HG03571 (cell line): ENCODE measurements at regions not wholly inside any gene's neighbourhood (a gene's known extent, or its start where the extent isn't known, plus 50 kb on each side); places are given as distances from the start of the nearest gene placed in this dataset.
"Not testable (repeated sequence)": the region's sequence is repeated elsewhere in the genome, so short reads cannot be mapped to it uniquely, and the experiment has no call there.

Source experiments
- ATAC-seq: cut with Tn5 transposase; IDR thresholded peaks from one replicate; pipeline ENCODE4 v1.9.1; 2021; ENCODE audit not compliant: unreplicated experiment

GRCh38 chr4:138634915-138635314 lies 380.7 kb upstream of the NOCT start:
- ATAC-seq: no peak

- no peak for ATAC-seq
Measured at GRCh38 chr4:138633580-138633904, 382.0 kb upstream of the NOCT start.

DNA sequence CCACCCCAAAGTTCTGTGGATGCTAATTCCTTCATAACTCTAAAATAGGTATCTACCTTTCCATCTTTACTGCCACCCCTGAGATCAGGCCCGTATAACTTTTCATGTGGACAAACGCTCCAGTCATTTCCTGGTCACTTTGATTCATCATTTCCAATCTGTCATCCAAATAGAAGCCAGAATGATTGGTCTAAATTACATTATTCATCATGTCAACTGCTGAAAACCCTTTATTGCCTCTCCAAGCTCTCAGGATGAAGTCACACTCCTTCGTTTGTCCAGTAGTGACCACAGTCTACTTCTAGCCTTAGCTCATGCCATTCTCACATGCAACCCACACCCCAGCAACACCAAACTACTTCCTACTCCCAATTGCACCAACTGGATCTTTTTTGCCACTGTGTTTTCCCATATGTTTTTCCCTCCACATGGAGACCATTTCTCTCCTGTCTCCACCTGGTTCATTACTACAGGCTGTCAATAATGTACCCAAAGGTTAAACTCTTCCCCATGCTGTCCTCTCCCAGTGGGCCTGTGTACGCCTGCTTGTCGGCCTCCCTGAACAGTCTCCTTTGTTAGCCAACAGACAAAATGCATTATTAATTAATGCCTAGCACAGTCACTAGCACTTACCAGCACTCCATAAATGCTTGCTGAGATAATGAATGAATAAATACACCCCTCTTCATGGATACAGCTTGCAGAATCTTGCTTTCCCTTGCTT lies 382.6 kb upstream of the NOCT start:
- ATAC-seq: no peak

DNA sequence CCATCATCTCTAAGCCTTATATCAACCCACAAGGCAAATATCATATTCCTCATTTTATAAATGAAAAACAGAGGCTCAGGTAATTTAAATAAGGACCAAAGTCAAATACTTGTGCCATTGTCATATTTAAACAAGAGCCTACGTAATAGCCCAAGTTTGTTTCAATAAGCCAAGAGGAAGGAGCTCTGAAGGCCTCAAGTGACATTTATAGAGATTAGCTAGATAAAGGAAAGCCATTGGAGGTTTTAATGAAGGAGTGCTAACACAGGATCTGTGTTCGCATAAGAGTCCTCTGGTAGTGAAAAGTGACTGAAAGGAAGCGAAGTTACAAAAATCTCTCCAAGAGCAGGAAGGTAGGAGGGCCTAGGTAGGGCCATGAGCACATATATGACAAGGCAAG lies 384.9 kb upstream of the NOCT start:
- ATAC-seq: no peak

DNA sequence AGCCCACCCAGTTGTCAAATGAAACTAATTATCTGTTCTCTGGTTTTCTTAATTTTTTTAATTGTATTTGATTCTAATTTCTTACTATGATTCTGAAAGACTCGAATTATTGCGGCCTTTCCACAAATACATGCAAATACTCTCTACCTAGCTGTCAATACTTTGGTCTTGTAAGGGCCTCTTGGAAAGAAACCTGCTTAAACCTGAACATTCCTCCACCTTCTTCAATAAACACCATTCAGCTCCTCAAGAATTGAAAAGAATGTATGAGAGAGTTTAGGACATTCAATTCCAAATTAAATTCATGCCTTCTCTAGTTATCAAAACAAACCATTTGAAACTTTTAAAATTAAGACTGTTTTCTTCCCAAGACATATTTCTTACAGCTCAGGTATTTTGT lies 385.9 kb upstream of the NOCT start:
- ATAC-seq: no peak

DNA sequence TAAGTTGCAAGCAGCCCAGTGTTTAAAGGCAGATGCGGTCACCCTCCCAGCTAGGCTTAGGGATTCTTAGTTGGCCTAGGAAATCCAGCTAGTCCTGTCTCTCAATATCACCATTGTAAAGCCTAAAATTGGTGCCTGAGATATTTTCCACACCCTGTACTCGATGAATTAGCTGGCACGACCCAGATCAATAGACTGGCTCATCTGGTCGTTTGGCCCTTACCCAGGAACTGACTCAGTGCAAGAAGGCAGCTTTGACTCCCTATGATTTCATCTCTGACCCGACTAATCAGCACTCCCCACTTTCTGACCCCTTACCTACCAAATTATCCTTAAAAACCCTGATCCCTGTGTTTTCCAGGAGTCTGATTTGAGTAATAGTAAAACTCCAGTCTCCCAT lies 384.9 kb upstream of the SLC7A11 start:
- no peak for ATAC-seq

DNA sequence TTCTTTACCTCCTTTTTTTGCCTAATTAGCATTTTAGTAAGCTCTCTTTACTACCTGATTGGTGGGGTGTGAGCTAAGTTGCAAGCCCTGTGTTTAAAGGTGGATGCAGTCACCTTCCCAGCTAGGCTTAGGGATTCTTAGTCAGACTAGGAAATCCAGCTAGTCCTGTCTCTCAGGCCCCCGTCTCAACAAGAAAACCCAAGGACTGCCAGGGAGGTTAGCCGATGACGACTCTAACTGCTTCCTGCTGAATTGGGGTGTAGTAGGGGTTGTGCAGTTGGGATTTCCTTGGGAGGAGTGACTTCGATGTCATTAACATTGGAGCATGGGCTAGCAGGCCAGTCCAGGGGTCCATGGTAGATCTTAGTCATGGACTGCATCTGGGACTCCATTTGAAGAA lies 380.2 kb upstream of the SLC7A11 start:
- not testable (repeated sequence) for ATAC-seq

GRCh38 chr4:138616775-138617174 lies 374.6 kb upstream of the SLC7A11 start:
- no peak for ATAC-seq

DNA sequence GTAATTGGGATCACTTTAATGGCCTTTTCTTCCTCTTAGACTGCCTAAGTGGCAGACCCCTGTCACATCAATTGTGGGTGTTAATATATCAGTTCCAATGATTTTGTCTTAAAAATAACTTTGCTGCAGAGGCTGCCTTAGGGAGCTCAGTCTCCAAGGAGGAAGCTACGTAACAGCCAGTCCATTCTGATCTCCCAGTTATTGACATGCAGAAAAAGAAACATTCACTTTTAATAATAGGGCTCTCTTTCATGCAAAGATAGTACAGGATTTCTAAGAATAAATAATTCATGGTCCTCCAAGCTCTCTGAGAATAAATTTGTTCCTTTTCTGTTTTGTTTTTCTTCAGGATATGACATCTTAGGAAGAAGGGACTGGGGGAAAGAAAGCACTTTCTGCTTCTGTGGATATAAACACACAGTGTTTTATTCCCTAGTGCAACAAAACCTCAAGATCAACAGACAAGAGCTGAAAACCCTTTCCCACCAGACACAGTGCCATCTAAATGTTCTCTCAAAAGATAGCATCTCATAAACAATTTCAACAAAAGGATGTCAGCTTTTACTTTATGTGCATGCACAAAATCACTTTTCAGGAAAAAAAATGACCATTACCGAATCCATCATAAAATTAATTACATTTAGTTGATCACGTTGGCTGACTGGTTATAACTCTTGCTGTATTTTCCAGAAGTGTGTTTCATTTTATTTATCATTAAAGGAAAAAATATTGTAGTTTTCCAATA lies 372.4 kb upstream of the SLC7A11 start:
- ATAC-seq: no peak

DNA sequence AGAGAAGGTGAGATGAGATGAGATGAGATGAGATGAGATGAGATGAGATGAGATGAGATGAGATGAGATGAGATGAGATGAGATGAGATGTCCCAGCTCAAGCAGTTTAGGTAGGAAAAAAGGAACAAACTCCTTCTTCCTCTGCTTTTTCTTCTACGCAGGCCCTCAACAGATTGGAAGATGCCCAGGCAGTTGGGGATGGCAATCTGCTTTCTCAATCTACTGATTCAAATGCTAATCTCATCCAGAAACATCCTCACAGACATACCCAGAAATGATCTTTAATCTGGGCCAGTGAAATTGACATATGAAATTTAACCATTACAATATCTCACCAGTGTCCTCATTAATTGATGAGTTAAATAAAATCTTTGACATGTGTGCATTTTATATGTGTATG lies 370.3 kb upstream of the SLC7A11 start:
- no peak for ATAC-seq

DNA sequence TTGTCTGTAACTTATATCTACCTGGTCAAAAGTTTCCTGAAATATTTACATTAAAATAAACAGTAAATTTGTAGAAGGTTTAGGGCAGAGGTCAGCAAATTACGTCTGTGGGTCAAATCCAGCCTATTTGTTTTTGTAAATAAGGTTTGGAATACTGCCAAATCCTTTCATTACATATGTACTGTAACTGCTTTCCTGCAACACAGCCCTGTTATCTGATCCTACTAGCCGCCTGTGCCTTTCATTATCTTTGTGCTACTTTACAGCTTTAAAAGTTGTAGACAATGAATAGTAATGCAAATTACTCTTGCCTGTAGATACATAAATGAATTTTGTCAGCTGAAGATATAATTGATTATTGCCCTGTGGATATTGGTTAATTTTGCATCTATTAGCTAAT lies 369.6 kb upstream of the SLC7A11 start:
- ATAC-seq: no peak

DNA sequence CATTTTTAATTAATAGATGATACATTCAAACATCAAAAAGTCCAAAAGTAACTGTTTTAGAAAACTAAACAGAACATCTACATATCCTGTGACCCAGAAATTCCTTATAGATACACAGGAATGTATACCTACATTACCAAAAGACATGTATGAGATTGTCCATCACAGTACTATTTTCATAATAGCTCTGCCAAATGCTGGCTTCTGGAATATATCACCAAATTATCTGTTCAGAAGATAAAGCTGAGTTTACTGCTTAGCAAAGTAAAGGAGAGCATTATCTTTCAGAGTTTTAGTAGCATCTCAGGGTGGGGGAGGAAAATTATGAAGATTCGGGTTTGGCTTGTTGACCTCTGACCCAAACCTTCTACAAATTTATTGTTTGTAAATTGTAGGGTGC lies 368.9 kb upstream of the SLC7A11 start:
- no peak for ATAC-seq

DNA sequence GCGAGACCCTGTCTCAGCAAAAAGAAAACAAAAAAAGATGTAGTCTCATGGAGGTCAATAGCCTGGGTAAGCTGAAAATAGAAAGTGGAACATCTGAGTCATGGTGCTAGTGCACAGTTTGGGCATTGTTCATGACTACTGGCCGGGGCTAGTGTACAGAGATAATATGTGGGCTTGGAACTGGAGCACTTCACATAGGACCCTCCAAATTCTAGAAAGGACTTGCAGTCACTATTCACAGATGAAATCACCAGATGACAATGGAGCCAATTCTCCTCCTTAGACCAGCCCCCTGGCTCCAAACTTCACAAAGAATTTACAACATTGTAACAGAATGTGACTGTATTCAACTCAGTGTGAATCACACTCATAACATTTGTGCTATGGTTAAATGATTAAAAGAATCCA lies 367.8 kb upstream of the SLC7A11 start:
- ATAC-seq: no peak

- ATAC-seq: no peak
Measured at GRCh38 chr4:138604556-138604955, 362.4 kb upstream of the SLC7A11 start.

DNA sequence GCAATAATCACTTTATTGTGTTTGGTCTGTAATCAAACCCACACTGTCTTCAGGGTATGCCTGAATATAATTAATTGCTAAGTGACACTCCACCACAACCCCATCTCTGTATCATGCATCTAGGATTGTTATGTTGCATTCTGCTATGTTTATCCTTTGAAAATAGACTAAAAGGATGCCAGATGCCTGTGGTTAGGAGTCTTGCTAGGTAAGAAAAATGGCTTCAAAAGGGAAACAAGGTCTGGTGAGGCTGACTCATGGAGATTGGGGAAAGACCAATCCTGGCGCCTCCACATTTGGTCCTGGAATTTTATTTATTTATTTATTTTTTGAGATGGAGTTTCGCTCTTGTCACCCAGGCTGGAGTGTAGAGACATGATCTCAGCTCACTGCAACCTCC lies 360.5 kb upstream of the SLC7A11 start:
- ATAC-seq: no peak

- no peak for ATAC-seq
Measured at GRCh38 chr4:138599965-138600364, 357.8 kb upstream of the SLC7A11 start.

DNA sequence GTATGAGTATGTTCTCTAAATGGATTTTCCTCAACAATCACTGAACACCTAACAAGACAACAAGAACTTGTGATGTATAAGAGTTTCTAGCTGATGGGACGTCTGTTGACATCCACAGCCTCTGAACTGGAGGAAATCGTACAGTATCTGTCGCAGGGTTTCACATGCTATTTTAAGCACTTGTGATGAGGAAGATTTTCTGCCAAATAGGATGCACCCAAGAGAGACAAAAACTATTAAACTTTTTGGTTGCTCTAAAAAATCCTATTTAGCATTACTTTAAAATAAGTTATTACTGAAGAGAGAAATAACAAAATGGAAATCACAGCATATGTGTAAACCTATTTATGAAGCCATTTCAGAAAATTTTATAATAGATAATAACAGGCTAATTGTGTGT lies 356.1 kb upstream of the SLC7A11 start:
- no peak for ATAC-seq

DNA sequence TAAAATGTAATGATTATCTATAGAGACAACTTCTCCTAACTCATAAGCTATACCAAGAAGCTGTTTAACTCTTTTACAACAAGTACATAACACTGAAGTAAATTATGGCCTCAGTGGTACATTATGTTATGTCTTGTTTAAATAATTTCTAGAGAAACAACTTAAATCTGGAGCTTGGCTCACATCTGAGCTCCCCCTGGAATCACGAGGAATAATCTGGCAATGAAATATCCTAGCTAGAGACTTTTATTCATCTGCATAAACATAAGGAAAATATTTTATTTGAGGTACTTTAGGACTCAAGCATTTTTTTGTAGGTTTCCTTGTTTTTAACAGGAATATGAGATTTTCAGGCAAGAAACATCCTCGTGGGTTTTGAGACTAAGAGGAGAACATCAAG lies 354.7 kb upstream of the SLC7A11 start:
- no peak for ATAC-seq

DNA sequence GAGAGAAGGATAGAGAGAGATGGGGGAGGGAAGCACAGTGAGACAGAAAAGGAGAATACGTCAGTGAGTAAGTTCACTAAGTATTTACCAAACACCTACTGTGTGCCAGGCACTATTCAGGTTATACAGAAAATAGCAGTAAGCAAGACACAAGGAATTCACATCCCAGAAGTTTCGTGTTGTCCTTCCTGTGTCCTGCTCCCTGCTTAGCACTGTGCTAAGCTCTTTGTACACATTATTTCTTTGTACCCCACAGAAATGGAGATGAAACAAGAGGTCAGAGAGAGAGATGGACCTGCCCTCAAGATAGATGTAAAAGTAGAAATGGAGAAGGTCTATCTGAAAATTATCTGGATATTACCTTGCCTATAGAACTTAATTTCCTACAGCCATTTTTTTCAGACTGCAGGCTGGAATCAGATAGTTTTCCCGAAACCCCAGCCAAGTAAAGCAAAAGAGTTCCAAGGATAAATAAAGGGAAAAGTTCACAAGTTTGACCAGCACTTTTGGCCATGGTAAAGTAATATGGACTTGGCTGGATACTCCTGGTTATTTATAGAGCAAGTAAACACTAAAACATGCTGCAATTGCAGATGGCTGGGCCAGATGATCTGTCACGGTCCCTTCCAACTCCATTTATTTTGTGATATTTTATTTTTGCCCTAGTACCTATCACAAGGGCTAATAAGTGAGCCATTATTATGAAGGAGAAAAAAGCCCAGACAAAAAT lies 353.7 kb upstream of the SLC7A11 start:
- ATAC-seq: no peak

DNA sequence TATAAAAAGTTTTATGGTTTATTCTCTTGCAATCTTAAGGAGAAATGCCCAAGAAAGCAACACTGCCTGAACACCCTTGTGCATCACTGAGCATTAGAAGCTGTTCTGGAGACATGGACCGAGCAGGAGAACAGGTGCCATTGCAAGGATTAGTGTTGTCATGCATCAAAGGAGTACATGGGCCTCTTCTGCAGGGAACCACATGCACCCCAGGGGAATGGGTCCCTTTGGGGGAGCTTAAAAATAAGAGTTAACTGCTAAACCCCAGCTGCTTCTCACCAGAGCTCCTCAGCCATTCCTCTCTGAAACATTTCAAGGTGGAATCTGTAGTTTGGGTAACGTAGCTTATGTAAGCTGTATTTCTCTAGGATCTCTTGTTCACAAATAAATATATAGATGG lies 353.0 kb upstream of the SLC7A11 start:
- no peak for ATAC-seq

DNA sequence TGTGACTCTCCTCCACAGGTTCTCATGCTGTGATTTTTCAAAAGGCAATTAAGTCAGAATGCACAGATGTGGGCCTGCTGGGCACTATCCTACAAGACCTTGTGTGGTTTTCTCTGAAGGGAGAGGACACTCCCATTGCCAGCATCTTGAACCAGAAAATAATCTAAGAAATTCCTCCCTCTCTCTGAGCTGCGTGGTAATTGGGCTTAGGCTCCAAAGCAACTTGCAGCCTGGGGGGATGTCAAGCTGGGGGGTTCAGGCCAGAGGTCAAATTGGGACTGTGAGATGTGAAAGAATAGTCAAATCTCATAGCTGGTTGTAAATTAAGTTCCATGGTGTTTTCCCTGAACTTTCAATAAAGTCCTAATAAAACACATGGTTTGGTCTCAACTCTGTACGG lies 350.6 kb upstream of the SLC7A11 start:
- no peak for ATAC-seq

DNA sequence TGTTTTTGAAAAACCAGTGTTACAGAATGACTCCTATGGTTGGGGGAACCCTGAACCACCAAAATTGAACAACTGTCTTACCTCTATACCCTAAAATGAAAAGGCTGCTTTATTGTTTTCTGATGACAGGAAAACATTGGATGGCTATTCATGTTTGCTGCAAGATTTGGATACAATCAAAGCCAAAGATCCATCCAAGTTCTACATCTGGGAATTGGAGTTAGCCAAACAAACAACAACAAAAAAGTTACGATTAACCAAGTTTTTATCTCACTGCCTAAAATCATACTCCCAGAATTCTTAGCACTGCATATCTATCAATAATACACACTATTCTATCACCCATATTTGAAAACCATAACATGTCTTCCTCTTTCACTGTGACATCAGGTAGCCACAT lies 349.7 kb upstream of the SLC7A11 start:
- ATAC-seq: no peak
